Caco-2 (cell line): ENCODE measurements at regions not wholly inside any gene's neighbourhood (a gene's known extent, or its start where the extent isn't known, plus 50 kb on each side); places are given as distances from the start of the nearest gene placed in this dataset.

Experiments
- BruUV-seq: library from RNA; stranded (reverse); fragments of 400-500 nt; replicated peaks from 2 replicates; lab custom pipeline; 2021; lab: Mats Ljungman, UMichigan
- CTCF ChIA-PET: fragments of 300-600 bp; sonication (Branson Sonifier 250); formaldehyde crosslinking; loops from one replicate; lab custom pipeline; 2022; ENCODE audit warnings: antibody characterized with exemption; lab: Charles Lee
- POLR2A ChIA-PET: fragments of 300-600 bp; sonication (Branson Sonifier 250); formaldehyde crosslinking; loops from one replicate; lab custom pipeline; 2022; ENCODE audit warnings: antibody characterized with exemption; lab: Charles Lee
- DNase-seq, 2 experiments: peaks; one replicate each; pipeline versions ENCODE4 v3.0.0 to v3.0.0-alpha.2; 2020 to 2022
- H3K27me3 ChIP-seq: replicated peaks from 2 replicates; pipeline ENCODE4 v1.6.0; 2011; ENCODE audit warnings: low read length; ENCODE audit not compliant: control insufficient read depth, insufficient read depth
- H3K36me3 ChIP-seq: 2 replicates; pipeline ENCODE4 v1.5.1; 2011; ENCODE audit warnings: low read length; ENCODE audit not compliant: control insufficient read depth, insufficient read depth
- H3K4me1 ChIP-seq: fragments of 250-450 bp; sonication (Bioruptor Pico); 2 replicates; pipeline ENCODE4 v1.5.1; 2020; ENCODE audit warnings: mild to moderate bottlenecking
- H3K4me3 ChIP-seq: 2 replicates; pipeline ENCODE4 v1.5.1; 2011; ENCODE audit warnings: low read depth, mild to moderate bottlenecking, control low read depth, low read length
- H3K9me3 ChIP-seq: fragments of 250-450 bp; sonication (Bioruptor Pico); 2 replicates; pipeline ENCODE4 v1.5.1; 2020; ENCODE audit warnings: mild to moderate bottlenecking, moderate library complexity
- H3K27ac Mint-ChIP-seq: one replicate; pipeline ENCODE4 v1.8.0; 2022; ENCODE audit warnings: mixed read lengths; ENCODE audit not compliant: unreplicated experiment
- H3K27me3 Mint-ChIP-seq: one replicate; pipeline ENCODE4 v1.8.0; 2022; ENCODE audit warnings: mixed read lengths; ENCODE audit not compliant: insufficient read depth, unreplicated experiment
- H3K36me3 Mint-ChIP-seq: one replicate; pipeline ENCODE4 v1.8.0; 2022; ENCODE audit warnings: mild to moderate bottlenecking, mixed read lengths; ENCODE audit not compliant: insufficient read depth, unreplicated experiment
- H3K4me1 Mint-ChIP-seq: one replicate; pipeline ENCODE4 v1.8.0; 2022; ENCODE audit warnings: low read depth, mixed read lengths; ENCODE audit not compliant: unreplicated experiment
- H3K4me3 Mint-ChIP-seq: one replicate; pipeline ENCODE4 v1.8.0; 2022; ENCODE audit warnings: mild to moderate bottlenecking, moderate library complexity, mixed read lengths; ENCODE audit not compliant: unreplicated experiment
- H3K9me3 Mint-ChIP-seq: one replicate; pipeline ENCODE4 v1.8.0; 2022; ENCODE audit warnings: mixed read lengths; ENCODE audit not compliant: unreplicated experiment
- intact Hi-C: fragments of 100-400 bp; cut with micrococcal nuclease; formaldehyde crosslinking; loops from one replicate; pipeline ENCODE4 v1.10.0; 2022; ENCODE audit not compliant: unreplicated experiment
- TF ChIP-seq, protein P1 (sequence below), 2 experiments: fragments of 200-600 bp in 1 of 2; IDR thresholded peaks; 1 replicate in 1 of 2; 2 replicates in 1 of 2; pipeline versions ENCODE4 v1.5.1 to v1.8.0; 2011 to 2022; ENCODE audit warnings: antibody characterized with exemption in 1 of 2, control low read depth in 1 of 2, inconsistent platforms in 1 of 2, low read depth in 1 of 2, low read length in 1 of 2, mild to moderate bottlenecking in 1 of 2, moderate library complexity in 1 of 2; ENCODE audit not compliant: insufficient read depth in 1 of 2, severe bottlenecking in 1 of 2, unreplicated experiment in 1 of 2

DNA sequence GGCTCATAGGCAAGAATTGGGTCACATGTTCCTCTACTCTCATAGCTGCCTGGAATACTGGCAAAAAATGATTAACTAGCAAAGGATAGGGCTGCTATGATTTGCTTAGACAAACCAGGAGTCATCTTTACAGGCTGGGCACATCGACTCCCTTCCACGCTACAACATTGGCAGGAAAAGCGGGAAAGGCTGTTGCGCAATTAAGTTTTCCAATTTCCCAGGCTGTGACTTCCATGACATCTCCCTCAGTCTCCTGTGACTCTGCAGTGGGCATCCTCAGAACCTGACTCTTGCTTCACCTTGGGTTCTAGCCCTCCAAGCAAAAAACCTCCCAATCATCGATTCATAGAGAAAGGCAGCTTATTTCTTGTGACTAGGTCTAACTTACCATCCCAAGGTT, 184.5 kb upstream of the E2F7 start:
- BruUV-seq = no TSS peak

DNA sequence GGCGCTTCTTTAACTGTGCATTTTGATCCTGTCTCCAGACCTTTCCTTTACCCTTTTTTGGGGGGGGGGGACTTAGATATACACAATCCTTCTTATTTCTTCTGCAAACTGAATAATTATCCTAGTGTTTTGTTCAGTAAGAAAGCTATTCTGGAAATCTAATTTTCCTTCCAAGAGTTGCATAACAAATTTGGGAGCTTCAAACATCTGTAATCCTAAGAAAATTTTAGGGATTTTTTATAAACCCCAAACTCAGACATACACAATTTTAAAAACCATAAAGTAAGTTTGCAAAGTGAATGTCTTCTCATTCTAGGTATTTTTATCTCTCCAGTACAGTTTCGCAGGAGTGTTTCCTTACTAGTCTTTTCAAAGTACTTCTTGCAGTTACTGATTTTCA, 182.7 kb upstream of the E2F7 start:
- H3K4me3 ChIP-seq = no peak overlapping the region
- ChIA-PET CTCF (no interaction called here), POLR2A (no interaction called here)
- no peaks in the 10 kb centered on the region for H3K4me1 Mint-ChIP-seq
- BruUV-seq = no TSS peak
- peaks cover 5% of the 10 kb centered on the region for H3K27me3 Mint-ChIP-seq
- intact Hi-C loops = no loop called here
- H3K9me3 Mint-ChIP-seq = no peaks in the 10 kb centered on the region
- H3K36me3 Mint-ChIP-seq = no peaks in the 10 kb centered on the region
- no peaks in the 10 kb centered on the region for H3K9me3 ChIP-seq
- TF ChIP-seq, protein P1, sequence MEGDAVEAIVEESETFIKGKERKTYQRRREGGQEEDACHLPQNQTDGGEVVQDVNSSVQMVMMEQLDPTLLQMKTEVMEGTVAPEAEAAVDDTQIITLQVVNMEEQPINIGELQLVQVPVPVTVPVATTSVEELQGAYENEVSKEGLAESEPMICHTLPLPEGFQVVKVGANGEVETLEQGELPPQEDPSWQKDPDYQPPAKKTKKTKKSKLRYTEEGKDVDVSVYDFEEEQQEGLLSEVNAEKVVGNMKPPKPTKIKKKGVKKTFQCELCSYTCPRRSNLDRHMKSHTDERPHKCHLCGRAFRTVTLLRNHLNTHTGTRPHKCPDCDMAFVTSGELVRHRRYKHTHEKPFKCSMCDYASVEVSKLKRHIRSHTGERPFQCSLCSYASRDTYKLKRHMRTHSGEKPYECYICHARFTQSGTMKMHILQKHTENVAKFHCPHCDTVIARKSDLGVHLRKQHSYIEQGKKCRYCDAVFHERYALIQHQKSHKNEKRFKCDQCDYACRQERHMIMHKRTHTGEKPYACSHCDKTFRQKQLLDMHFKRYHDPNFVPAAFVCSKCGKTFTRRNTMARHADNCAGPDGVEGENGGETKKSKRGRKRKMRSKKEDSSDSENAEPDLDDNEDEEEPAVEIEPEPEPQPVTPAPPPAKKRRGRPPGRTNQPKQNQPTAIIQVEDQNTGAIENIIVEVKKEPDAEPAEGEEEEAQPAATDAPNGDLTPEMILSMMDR (IDR thresholded peaks at IDR 0.05; ENCODE audit: insufficient read depth in 1 of 2, low read depth in 1 of 2, low read length in 1 of 2, severe bottlenecking in 1 of 2, unreplicated experiment in 1 of 2) = no peak
- no peak overlapping the region for H3K4me3 Mint-ChIP-seq
- H3K36me3 ChIP-seq = no peaks in the 10 kb centered on the region
- no peaks in the 10 kb centered on the region for H3K4me1 ChIP-seq
- no peaks in the 10 kb centered on the region for H3K27me3 ChIP-seq
- no peak overlapping the region for H3K27ac Mint-ChIP-seq
- DNase-seq = no peak

More for the DNA sequence above, 184.5 kb upstream of the E2F7 start:
- Mint-ChIP-seq H3K27me3 (peaks cover 6% of the 10 kb centered on the region), H3K36me3 (no peaks in the 10 kb centered on the region), H3K4me1 (no peaks in the 10 kb centered on the region), H3K9me3 (no peaks in the 10 kb centered on the region), H3K4me3 (no peak overlapping the region), H3K27ac (no peak overlapping the region)
- POLR2A ChIA-PET = no interaction called here
- no peaks in the 10 kb centered on the region for H3K27me3 ChIP-seq
- no peaks in the 10 kb centered on the region for H3K36me3 ChIP-seq
- TF ChIP-seq, protein P1 (IDR thresholded peaks at IDR 0.05; ENCODE audit: insufficient read depth in 1 of 2, low read depth in 1 of 2, low read length in 1 of 2, severe bottlenecking in 1 of 2, unreplicated experiment in 1 of 2) = no peak
- no peaks in the 10 kb centered on the region for H3K4me1 ChIP-seq
- DNase-seq = no peak
- no peak overlapping the region for H3K4me3 ChIP-seq
- H3K9me3 ChIP-seq = no peaks in the 10 kb centered on the region
- CTCF ChIA-PET = no interaction called here
- intact Hi-C loops = no loop called here

DNA sequence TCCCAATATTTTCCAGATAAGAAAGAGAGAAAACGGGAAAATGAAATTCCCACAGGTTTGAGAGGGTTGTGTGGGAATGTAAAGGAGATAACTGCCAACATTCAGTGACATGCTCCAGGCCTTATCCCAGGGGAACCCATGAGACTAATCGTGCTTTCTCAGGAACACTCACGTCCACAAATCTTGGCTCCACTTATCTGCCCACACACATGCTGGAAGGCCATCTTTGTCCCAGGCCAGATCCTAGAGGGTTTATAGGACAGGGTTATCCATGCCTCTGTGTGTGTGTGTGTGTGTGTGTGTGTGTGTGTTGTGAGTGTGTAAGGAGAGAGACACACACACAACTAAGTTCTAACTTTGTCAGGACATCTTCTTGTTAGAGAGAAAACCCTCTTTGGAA, 182.2 kb upstream of the E2F7 start:
- TF ChIP-seq, protein P1 (IDR thresholded peaks at IDR 0.05; ENCODE audit: insufficient read depth in 1 of 2, low read depth in 1 of 2, low read length in 1 of 2, severe bottlenecking in 1 of 2, unreplicated experiment in 1 of 2) = no peak
- CTCF ChIA-PET = no interaction called here
- H3K27ac Mint-ChIP-seq = no peak overlapping the region
- no peaks in the 10 kb centered on the region for H3K4me1 Mint-ChIP-seq
- H3K4me3 ChIP-seq = no peak overlapping the region
- no peaks in the 10 kb centered on the region for H3K9me3 ChIP-seq
- no TSS peak for BruUV-seq
- no peak for DNase-seq
- H3K27me3 Mint-ChIP-seq = peaks cover 2% of the 10 kb centered on the region
- H3K36me3 Mint-ChIP-seq = no peaks in the 10 kb centered on the region
- no peaks in the 10 kb centered on the region for H3K4me1 ChIP-seq
- intact Hi-C loops = no loop called here
- no peaks in the 10 kb centered on the region for H3K27me3 ChIP-seq
- H3K4me3 Mint-ChIP-seq = no peak overlapping the region
- POLR2A ChIA-PET = no interaction called here
- H3K36me3 ChIP-seq = no peaks in the 10 kb centered on the region
- H3K9me3 Mint-ChIP-seq = no peaks in the 10 kb centered on the region
